ENCODE measurements at regions not wholly inside any gene's neighbourhood (a gene's known extent, or its start where the extent isn't known, plus 50 kb on each side); places are given as distances from the start of the nearest gene placed in this dataset.

GRCh38 chr4:115292320-115293092 lies 179.1 kb upstream of the NDST4 start:
- TF ChIP-seq CTCF (IDR thresholded peaks at IDR 0.05) (no peak), SIN3A (IDR thresholded peaks at IDR 0.05; ENCODE audit: borderline replicate concordance, insufficient read depth, low read depth, low read length) (no peak), POLR2AphosphoS5 (IDR thresholded peaks at IDR 0.05; ENCODE audit: low read depth, low read length) (no peak)
- TF ChIP-seq, protein P1, sequence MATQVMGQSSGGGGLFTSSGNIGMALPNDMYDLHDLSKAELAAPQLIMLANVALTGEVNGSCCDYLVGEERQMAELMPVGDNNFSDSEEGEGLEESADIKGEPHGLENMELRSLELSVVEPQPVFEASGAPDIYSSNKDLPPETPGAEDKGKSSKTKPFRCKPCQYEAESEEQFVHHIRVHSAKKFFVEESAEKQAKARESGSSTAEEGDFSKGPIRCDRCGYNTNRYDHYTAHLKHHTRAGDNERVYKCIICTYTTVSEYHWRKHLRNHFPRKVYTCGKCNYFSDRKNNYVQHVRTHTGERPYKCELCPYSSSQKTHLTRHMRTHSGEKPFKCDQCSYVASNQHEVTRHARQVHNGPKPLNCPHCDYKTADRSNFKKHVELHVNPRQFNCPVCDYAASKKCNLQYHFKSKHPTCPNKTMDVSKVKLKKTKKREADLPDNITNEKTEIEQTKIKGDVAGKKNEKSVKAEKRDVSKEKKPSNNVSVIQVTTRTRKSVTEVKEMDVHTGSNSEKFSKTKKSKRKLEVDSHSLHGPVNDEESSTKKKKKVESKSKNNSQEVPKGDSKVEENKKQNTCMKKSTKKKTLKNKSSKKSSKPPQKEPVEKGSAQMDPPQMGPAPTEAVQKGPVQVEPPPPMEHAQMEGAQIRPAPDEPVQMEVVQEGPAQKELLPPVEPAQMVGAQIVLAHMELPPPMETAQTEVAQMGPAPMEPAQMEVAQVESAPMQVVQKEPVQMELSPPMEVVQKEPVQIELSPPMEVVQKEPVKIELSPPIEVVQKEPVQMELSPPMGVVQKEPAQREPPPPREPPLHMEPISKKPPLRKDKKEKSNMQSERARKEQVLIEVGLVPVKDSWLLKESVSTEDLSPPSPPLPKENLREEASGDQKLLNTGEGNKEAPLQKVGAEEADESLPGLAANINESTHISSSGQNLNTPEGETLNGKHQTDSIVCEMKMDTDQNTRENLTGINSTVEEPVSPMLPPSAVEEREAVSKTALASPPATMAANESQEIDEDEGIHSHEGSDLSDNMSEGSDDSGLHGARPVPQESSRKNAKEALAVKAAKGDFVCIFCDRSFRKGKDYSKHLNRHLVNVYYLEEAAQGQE (IDR thresholded peaks at IDR 0.05; ENCODE audit: insufficient read depth in 1 of 2, low read depth in 2 of 2, low read length in 1 of 2), result no peak
